Duodenal mucosa (tissue), 2 donors: ENCODE measurements at regions not wholly inside any gene's neighbourhood (a gene's known extent, or its start where the extent isn't known, plus 50 kb on each side); places are given as distances from the start of the nearest gene placed in this dataset.

Experiments
- H3K27ac ChIP-seq: one replicate; pipeline ENCODE4 v1.7.0; 2013; ENCODE audit warnings: low read depth, low read length
- H3K27me3 ChIP-seq, 2 donors: one replicate each; pipeline ENCODE4 v1.7.0; 2013; ENCODE audit warnings: low read length in 2 of 2, control low read depth in 1 of 2; ENCODE audit not compliant: insufficient read depth in 2 of 2, control insufficient read depth in 1 of 2
- H3K36me3 ChIP-seq, 2 donors: one replicate each; pipeline ENCODE4 v1.7.0; 2013; ENCODE audit warnings: low read length in 2 of 2, control low read depth in 1 of 2; ENCODE audit not compliant: insufficient read depth in 2 of 2, control insufficient read depth in 1 of 2
- H3K4me1 ChIP-seq, 2 donors: one replicate each; pipeline ENCODE4 v1.7.0; 2013; ENCODE audit warnings: low read length in 2 of 2, control low read depth in 1 of 2; ENCODE audit not compliant: insufficient read depth in 2 of 2, control insufficient read depth in 1 of 2
- H3K4me3 ChIP-seq, 2 donors: one replicate each; pipeline ENCODE4 v1.7.0; 2013; ENCODE audit warnings: low read length in 2 of 2, low read depth in 1 of 2
- H3K9ac ChIP-seq, 2 donors: one replicate each; pipeline ENCODE4 v1.7.0; 2013; ENCODE audit warnings: low read length in 2 of 2, low read depth in 1 of 2
- H3K9me3 ChIP-seq, 2 donors: one replicate each; pipeline ENCODE4 v1.7.0; 2013; ENCODE audit warnings: low read length in 2 of 2, control low read depth in 1 of 2; ENCODE audit not compliant: control insufficient read depth in 1 of 2

DNA sequence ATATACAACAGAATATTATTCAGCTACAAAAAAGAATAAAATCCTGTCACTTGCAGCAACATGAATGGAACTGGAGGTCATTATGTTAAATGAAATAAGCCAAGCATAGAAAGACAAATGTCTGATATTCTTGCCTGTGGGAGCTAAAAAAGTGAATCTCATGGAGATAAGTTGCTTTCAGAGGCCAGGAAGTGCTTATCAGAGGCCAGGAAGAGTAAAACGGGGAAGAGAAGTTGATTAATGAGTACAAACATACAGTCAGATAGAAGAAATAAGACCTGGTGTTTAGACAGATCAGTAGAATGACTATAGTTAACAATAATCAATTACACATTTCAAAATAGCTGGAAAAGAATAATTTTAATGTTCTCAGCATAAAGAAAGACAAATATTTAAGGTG is 54.4 kb upstream of the CPHXL start:
- H3K9ac ChIP-seq: no peak overlapping the region
- H3K36me3 ChIP-seq: no peaks in the 10 kb centered on the region
- peaks cover 0 to 6% of the 10 kb centered on the region in 2 donors for H3K27me3 ChIP-seq
- H3K4me3 ChIP-seq: no peak overlapping the region
- H3K27ac ChIP-seq: no peak overlapping the region
- no peaks in the 10 kb centered on the region for H3K9me3 ChIP-seq
- no peaks in the 10 kb centered on the region for H3K4me1 ChIP-seq

DNA sequence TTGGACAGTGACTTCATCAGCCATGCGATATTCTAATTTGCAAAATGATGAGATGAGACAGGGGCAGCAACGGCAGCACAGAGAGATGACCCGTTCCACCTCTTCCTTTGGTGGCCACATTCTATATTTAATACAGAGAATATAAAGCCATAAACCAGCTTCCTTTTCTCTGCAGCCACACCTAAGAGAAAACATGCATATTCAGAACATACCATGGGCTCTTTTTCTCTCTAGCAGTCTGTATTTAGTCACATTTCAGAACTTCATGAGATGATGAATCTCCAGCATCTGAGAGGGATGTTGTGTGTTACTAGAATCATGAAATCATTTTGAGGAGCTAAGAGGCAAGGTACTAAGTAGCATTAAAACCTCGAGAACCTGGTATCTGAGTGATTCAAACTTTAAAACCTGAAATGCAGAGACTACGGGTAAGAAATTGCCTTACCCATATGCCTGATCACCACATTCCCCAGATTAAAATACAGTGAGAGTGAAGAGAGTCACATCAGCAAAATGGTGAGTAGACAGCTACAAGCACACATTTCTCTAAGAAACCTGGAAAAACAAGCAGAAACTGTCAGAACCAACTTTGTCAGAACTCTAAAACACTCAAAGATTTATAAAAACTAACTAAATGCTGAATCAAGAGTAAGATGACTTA is 55.5 kb upstream of the CPHXL start:
- H3K4me1 ChIP-seq: no peaks in the 10 kb centered on the region
- H3K27ac ChIP-seq: no peak overlapping the region
- H3K36me3 ChIP-seq: no peaks in the 10 kb centered on the region
- H3K4me3 ChIP-seq: no peak overlapping the region
- H3K9ac ChIP-seq: no peak overlapping the region
- peaks cover 0 to 3% of the 10 kb centered on the region in 2 donors for H3K27me3 ChIP-seq
- no peaks in the 10 kb centered on the region for H3K9me3 ChIP-seq

DNA sequence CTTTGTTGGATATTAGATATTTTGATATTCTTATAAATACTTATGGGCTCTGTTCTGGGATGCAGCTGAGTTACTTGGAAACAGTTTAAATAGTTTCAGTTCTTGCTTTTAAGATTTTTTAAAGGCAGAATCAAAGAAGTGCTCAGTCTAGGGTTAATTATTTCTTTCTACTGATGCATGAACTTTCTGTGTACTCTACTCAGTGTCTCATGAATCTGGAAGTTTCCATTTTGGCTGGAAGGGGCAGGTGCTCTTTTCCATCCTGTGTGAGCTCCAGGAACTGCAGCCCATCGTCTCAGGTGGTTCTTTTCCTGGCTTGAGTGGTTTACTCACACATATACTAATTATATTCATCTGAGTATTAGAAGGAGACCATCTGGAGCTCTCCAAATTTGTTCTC is 61.1 kb upstream of the CPHXL start:
- H3K27ac ChIP-seq: no peak overlapping the region
- H3K4me3 ChIP-seq: no peak overlapping the region
- no peaks in the 10 kb centered on the region for H3K36me3 ChIP-seq

DNA sequence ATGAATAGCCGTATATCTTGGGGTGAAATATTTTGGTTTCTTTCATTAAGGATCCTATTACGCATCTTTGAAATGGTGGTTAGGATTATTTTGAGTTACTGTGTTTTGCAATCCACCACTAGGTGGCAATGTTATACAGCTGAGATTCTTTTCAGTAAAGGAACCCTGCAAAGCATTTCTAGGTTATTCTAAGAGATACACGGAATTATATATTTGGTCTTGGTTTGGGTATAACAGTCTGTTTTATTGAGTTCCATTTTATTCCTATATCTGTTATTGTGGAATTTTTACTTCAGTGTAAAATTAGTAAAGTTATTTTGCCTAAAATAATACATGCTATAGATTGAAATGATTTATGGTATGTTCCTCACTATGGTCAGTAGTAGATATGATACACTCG is 62.9 kb upstream of the CPHXL start:
- no peak overlapping the region for H3K27ac ChIP-seq
- no peak overlapping the region for H3K9ac ChIP-seq

More for the DNA sequence above, 61.1 kb upstream of the CPHXL start:
- Histone ChIP-seq H3K27me3 (peaks cover 0 to 3% of the 10 kb centered on the region in 2 donors), H3K4me1 (no peaks in the 10 kb centered on the region), H3K9ac (no peak overlapping the region), H3K9me3 (no peaks in the 10 kb centered on the region)

DNA sequence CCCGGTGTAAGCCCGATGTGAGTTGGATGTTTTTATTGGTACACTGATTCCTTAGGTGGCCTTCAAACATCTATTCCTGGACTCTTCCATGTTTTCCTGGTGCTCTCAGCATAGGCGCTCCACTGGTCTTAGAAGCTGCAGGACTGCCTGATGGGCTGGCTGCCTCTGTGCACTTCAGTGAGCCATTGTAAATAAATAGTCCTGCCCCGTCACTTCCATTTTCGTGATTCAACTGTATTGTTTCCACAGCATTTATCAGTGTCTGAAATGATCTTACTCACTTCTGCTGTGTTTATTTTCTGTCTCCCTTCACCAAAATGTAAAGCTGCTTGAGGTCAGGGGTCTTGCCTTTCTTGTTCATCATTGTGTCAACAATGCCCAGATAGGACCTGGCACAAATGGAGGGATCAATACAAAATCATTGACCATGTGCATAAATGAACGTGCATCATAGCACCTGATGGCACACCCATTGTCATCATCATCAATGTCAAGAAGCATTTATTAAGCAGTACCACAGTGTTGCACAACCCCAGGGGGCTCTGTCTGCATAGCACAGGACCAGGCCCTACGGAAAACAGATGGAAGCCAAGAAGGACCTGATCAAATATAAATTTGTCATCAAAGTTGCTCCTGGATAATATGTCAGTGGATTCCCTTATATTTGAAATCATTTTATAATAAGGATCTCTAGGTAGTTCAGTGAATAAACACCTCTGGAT is 66.6 kb upstream of the CPHXL start:
- Histone ChIP-seq H3K27ac (no peak overlapping the region), H3K4me1 (no peaks in the 10 kb centered on the region), H3K9me3 (no peaks in the 10 kb centered on the region), H3K9ac (no peak overlapping the region), H3K27me3 (no peaks in the 10 kb centered on the region), H3K4me3 (no peak overlapping the region), H3K36me3 (no peaks in the 10 kb centered on the region)

More for the DNA sequence above, 62.9 kb upstream of the CPHXL start:
- Histone ChIP-seq H3K9me3 (no peaks in the 10 kb centered on the region), H3K4me1 (no peaks in the 10 kb centered on the region), H3K4me3 (no peak overlapping the region), H3K27me3 (peaks cover 0 to 3% of the 10 kb centered on the region in 2 donors), H3K36me3 (no peaks in the 10 kb centered on the region)

DNA sequence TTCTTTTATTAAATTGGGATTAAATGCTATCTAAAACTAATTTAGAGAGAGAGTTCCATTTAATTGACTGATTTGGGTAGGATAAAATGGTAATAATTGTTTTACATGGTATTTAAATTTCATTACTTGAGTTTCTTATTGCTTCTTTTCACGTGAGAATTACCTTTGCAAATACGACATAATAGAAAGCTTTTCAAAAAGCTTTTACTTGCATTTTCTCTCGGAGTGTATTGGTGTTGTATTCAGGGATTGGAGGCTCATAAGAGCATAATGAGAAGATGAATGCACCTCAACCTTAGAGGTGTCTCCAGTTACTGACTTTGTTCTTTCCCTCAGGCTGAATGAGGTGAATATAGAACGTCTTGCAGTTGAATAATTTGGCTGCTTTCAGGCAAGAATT is 67.4 kb upstream of the CPHXL start:
- Histone ChIP-seq H3K27ac (no peak overlapping the region), H3K4me3 (no peak overlapping the region), H3K9ac (no peak overlapping the region), H3K27me3 (no peaks in the 10 kb centered on the region), H3K36me3 (no peaks in the 10 kb centered on the region), H3K9me3 (no peaks in the 10 kb centered on the region), H3K4me1 (no peaks in the 10 kb centered on the region)

DNA sequence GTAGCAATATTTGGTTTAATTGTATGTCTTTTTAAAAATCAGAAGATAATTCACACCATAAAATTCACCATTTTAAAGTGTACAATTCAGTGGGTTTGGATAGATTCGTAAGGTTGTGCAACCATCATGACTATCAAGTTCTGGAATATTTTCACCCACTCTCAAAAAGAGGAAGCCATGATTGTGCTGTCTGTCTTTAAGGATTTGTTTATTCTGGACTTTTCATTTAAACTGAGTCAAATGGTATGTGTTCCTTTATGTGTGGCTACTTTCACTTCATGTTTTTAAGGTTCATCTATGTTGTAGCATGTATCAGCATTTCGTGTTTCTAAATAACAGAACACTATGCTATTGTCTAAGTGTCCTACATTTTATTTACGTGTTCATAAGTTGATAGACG is 68.1 kb upstream of the CPHXL start:
- H3K27ac ChIP-seq: no peak overlapping the region
- no peak overlapping the region for H3K9ac ChIP-seq

DNA sequence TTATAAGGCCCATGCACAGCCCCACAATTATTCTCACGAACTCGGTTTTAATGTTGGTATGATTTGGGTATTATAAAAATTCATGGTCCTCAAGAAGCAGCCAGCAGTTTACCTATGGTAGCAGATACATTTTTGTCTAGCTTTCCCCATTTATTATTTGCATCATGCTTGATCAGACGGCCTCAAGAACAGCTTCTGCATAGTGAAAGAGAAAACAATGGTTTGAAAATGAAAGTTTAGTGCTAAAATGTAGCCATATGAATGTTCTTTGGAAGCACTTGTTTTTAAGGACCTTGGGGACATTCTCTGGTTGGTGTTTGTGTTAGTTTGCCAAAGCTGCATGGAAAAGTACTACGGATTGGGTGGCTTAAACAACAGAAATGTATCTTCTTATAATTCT is 72.4 kb upstream of the CPHXL start:
- Histone ChIP-seq H3K36me3 (no peaks in the 10 kb centered on the region), H3K27me3 (no peaks in the 10 kb centered on the region), H3K9me3 (no peaks in the 10 kb centered on the region), H3K9ac (no peak overlapping the region), H3K27ac (no peak overlapping the region), H3K4me1 (no peaks in the 10 kb centered on the region), H3K4me3 (no peak overlapping the region)

More for the DNA sequence above, 68.1 kb upstream of the CPHXL start:
- H3K27me3 ChIP-seq: no peaks in the 10 kb centered on the region
- no peaks in the 10 kb centered on the region for H3K4me1 ChIP-seq
- H3K9me3 ChIP-seq: no peaks in the 10 kb centered on the region
- no peaks in the 10 kb centered on the region for H3K36me3 ChIP-seq
- H3K4me3 ChIP-seq: no peak overlapping the region

DNA sequence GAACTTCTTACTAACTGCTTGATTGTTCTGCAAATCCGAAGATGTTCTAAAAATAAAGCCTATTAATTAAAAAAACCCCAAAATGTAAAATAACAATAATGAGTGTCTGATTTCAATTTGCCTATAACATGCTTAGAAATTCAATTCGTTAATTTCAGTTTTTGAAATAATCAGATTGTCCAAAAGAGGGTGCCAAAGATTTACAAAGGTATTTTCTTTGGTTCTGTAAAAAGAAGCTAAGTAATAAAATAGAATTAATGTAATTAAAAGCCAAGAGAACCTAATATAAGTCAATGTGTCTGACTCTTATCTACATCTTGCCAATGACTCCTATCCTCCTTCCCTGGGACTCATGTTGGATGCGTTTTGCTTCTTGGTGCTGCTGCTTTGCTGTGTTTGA is 75.0 kb upstream of the CPHXL start:
- no peaks in the 10 kb centered on the region for H3K4me1 ChIP-seq
- no peak overlapping the region for H3K9ac ChIP-seq
- peaks cover 0 to 2% of the 10 kb centered on the region in 2 donors for H3K27me3 ChIP-seq
- no peak overlapping the region for H3K27ac ChIP-seq
- H3K36me3 ChIP-seq: no peaks in the 10 kb centered on the region
- H3K9me3 ChIP-seq: no peaks in the 10 kb centered on the region
- no peak overlapping the region for H3K4me3 ChIP-seq

DNA sequence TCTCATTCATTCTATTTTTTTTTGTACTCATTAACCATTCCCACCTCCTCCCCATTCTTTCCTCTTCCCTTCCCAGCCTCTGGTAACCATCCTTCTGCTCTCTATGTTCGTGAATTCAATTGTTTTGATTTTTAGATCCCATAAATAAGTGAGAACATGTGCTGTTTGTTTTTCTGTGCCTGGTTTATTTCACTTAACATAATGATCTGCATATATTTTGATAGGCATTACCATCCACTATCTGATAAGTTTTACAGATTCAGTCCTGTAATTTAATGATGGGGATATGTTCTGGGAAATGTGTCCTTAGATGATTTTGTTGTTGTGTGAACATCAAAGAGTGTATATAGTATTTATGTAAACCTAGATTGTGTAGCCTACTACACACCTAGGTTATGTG is 77.5 kb upstream of the CPHXL start:
- no peaks in the 10 kb centered on the region for H3K4me1 ChIP-seq
- no peak overlapping the region for H3K27ac ChIP-seq
- H3K9ac ChIP-seq: no peak overlapping the region
- no peaks in the 10 kb centered on the region for H3K36me3 ChIP-seq
- no peaks in the 10 kb centered on the region for H3K9me3 ChIP-seq
- no peak overlapping the region for H3K4me3 ChIP-seq
- H3K27me3 ChIP-seq: peaks cover 0 to 2% of the 10 kb centered on the region in 2 donors
